Brain microvascular endothelial cell (primary cell): ENCODE measurements at regions not wholly inside any gene's neighbourhood (a gene's known extent, or its start where the extent isn't known, plus 50 kb on each side); places are given as distances from the start of the nearest gene placed in this dataset.

Source experiments
- DNase-seq: peaks from one replicate; pipeline ENCODE4 v3.0.0-alpha.2; 2020
- H3K27ac ChIP-seq: fragments of 250-450 bp; sonication (Bioruptor Pico); 2 replicates; pipeline ENCODE4 v1.5.1; 2020; ENCODE audit warnings: mild to moderate bottlenecking, moderate library complexity
- H3K27me3 ChIP-seq: fragments of 250-450 bp; sonication (Bioruptor Pico); replicated peaks from 2 replicates; pipeline ENCODE4 v1.5.1; 2020; ENCODE audit warnings: mild to moderate bottlenecking
- H3K36me3 ChIP-seq: fragments of 250-450 bp; sonication (Bioruptor Pico); replicated peaks from 2 replicates; pipeline ENCODE4 v1.5.1; 2020; ENCODE audit warnings: mild to moderate bottlenecking
- H3K4me3 ChIP-seq: 2 replicates; pipeline ENCODE4 v1.5.1; 2011; ENCODE audit warnings: low read depth, mild to moderate bottlenecking, control low read depth, low read length, moderate library complexity
- in situ Hi-C: cut with HindIII; loops from 2 replicates; pipeline ENCODE4 v1.10.0; 2017; ENCODE audit warnings: low sequenced_read_pairs, low pct_ligation_motif_present
- TF ChIP-seq, protein P1 (sequence below): IDR thresholded peaks from 2 replicates; pipeline ENCODE4 v1.5.1; 2011; ENCODE audit warnings: low read depth, mild to moderate bottlenecking, moderate library complexity, low read length, control low read depth, inconsistent platforms; ENCODE audit errors: missing control alignments

DNA sequence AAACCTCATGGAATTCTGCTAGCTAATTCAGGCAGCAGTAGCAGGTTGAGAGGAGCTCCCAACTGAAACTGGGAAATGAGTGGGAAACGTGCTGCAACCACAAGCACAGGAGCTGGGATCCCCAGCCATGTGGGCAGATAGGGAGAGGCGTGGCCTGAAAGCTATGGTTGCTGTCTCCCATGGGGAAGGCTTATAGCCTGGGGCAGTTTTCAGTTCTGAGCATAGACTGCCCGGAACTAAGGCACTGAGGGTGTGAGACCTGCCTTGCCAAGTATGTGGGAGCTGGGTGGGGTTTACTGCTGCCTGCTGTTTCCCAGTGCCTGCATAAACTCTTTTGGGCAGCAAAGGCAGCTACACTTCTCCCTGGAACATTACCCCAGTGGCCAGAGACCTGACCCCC is 229.5 kb downstream of the TUSC7 start:
- Histone ChIP-seq H3K4me3 (no peak overlapping the region), H3K27me3 (no peaks in the 10 kb centered on the region), H3K27ac (no peak overlapping the region), H3K36me3 (no peaks in the 10 kb centered on the region)
- in situ Hi-C loops, result no loop called here
- no peak for DNase-seq
- TF ChIP-seq, protein P1, sequence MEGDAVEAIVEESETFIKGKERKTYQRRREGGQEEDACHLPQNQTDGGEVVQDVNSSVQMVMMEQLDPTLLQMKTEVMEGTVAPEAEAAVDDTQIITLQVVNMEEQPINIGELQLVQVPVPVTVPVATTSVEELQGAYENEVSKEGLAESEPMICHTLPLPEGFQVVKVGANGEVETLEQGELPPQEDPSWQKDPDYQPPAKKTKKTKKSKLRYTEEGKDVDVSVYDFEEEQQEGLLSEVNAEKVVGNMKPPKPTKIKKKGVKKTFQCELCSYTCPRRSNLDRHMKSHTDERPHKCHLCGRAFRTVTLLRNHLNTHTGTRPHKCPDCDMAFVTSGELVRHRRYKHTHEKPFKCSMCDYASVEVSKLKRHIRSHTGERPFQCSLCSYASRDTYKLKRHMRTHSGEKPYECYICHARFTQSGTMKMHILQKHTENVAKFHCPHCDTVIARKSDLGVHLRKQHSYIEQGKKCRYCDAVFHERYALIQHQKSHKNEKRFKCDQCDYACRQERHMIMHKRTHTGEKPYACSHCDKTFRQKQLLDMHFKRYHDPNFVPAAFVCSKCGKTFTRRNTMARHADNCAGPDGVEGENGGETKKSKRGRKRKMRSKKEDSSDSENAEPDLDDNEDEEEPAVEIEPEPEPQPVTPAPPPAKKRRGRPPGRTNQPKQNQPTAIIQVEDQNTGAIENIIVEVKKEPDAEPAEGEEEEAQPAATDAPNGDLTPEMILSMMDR, result no peak

DNA sequence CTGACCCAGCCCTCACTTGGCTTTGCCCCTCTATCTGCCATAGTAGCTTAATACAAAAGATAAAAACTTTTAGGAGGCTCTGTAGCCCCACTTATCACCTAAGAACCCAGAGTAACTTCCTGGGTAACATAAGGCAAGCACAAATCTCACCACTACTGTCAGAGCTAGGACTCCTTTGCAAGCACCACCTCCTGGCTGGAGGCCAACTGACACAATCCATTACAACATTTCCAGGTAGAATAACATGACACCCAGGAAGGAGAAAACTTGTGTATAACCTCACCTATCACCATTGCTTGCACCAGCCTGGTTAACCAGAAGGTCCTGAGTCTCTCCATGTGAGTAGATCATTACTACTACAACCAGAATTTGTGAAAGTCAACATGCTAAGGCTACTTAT is 230.0 kb downstream of the TUSC7 start:
- H3K27me3 ChIP-seq, result no peaks in the 10 kb centered on the region
- in situ Hi-C loops, result no loop called here
- no peak for DNase-seq
- TF ChIP-seq, protein P1, result no peak
- no peaks in the 10 kb centered on the region for H3K36me3 ChIP-seq
- no peak overlapping the region for H3K4me3 ChIP-seq
- H3K27ac ChIP-seq, result no peak overlapping the region

GRCh38 chr3:116940719-116941118 is 231.1 kb downstream of the TUSC7 start:
- in situ Hi-C loops, result no loop called here
- TF ChIP-seq, protein P1, result no peak
- no peak overlapping the region for H3K4me3 ChIP-seq
- no peak for DNase-seq
- no peak overlapping the region for H3K27ac ChIP-seq
- H3K36me3 ChIP-seq, result no peaks in the 10 kb centered on the region
- no peaks in the 10 kb centered on the region for H3K27me3 ChIP-seq

DNA sequence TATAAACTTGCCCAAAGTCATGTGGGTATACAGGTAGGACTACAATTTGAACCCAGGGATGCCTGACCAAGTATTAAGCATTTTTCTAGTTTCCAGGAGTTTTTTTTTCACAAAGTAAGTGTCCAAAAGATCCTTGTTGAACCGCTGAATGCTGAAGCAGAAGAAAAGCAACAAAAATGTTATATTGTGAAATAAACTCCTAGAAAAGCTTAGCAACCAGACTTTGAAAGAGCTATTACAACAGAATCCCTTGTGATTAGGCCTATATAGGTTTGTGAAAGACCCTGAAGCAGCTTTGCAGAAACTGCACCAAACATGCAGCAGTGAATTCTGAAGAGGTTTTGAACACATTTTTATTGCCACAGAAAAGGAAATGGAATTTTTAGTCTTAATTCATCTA is 236.8 kb downstream of the TUSC7 start:
- in situ Hi-C loops, result no loop called here
- H3K27ac ChIP-seq, result no peak overlapping the region
- no peak for DNase-seq
- TF ChIP-seq, protein P1, result no peak
- no peak overlapping the region for H3K4me3 ChIP-seq
- H3K27me3 ChIP-seq, result no peaks in the 10 kb centered on the region
- H3K36me3 ChIP-seq, result no peaks in the 10 kb centered on the region

GRCh38 chr3:116947148-116947547 is 237.6 kb downstream of the TUSC7 start:
- Histone ChIP-seq H3K27me3 (no peaks in the 10 kb centered on the region), H3K36me3 (no peaks in the 10 kb centered on the region), H3K27ac (no peak overlapping the region), H3K4me3 (no peak overlapping the region)
- in situ Hi-C loops, result no loop called here
- TF ChIP-seq, protein P1, result no peak
- DNase-seq, result no peak

GRCh38 chr3:116947809-116948208 is 238.2 kb downstream of the TUSC7 start:
- TF ChIP-seq, protein P1, result no peak
- Histone ChIP-seq H3K27me3 (no peaks in the 10 kb centered on the region), H3K27ac (no peak overlapping the region), H3K36me3 (no peaks in the 10 kb centered on the region), H3K4me3 (no peak overlapping the region)
- no peak for DNase-seq
- in situ Hi-C loops, result no loop called here
